ENCODE measurements at regions not wholly inside any gene's neighbourhood (a gene's known extent, or its start where the extent isn't known, plus 50 kb on each side); places are given as distances from the start of the nearest gene placed in this dataset.

- no peak overlapping the region for H3K4me3 ChIP-seq (ENCODE audit: low read depth, low read length)
- TF ChIP-seq CTCF (IDR thresholded peaks at IDR 0.05; ENCODE audit: insufficient read depth, low read depth, low read length) = no peak
These were observed 303.0 kb downstream of the ARL4A start for GRCh38 chr7:12990440-12990839.

DNA sequence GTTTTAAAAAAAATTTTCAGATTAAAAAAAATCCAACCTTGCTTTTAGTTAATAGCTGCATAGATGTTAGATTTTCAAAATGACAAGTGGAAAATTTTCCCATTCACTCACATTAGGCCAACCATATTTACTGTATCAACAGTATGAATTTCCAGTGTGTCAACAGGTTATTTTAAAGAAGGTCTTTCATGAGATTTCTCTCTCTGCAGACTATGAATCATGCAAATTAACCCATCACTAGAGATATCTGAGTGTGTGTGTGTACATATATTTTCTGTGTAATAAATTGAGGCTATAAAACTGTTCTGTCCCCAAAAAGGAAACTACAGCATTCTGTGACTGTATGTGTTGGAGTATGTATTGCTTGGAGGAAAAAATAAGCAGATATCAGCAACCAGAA, 305.6 kb downstream of the ARL4A start:
- no peak for TF ChIP-seq CTCF (IDR thresholded peaks at IDR 0.05; ENCODE audit: insufficient read depth, low read depth, low read length)
- no peak for DNase-seq (ENCODE audit: low read depth)
- H3K4me3 ChIP-seq (ENCODE audit: low read depth, low read length) = no peak overlapping the region

More at GRCh38 chr7:12990440-12990839, 303.0 kb downstream of the ARL4A start:
- DNase-seq (ENCODE audit: low read depth) = no peak

- H3K4me3 ChIP-seq (ENCODE audit: low read depth, low read length) = no peak overlapping the region
- TF ChIP-seq CTCF (IDR thresholded peaks at IDR 0.05; ENCODE audit: insufficient read depth, low read depth, low read length) = no peak
- no peak for DNase-seq (ENCODE audit: low read depth)
These were observed 308.6 kb downstream of the ARL4A start for GRCh38 chr7:12995912-12996469.

- TF ChIP-seq CTCF (IDR thresholded peaks at IDR 0.05; ENCODE audit: insufficient read depth, low read depth, low read length) = no peak
- H3K4me3 ChIP-seq (ENCODE audit: low read depth, low read length) = no peak overlapping the region
These were observed 319.9 kb downstream of the ARL4A start for GRCh38 chr7:13007331-13007730.

DNA sequence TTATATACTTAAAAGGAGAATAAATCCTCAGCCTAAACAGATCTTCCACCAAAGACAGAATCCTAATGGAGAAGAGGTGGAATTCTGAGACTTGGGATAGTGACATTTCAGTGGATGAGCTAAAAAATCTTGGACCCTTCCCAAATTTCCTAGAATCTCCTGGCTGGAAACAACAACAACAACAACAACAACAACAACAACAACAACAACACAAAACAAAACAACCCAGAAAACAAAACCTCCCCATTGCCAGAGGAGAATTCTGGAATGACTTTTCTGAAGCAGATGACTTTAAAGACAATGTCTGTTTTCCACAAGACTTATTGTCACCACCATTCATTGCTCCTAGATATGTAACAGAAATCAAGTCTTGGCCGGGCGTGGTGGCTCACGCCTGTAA, 322.1 kb downstream of the ARL4A start:
- no peak for DNase-seq (ENCODE audit: low read depth)
- no peak for TF ChIP-seq CTCF (IDR thresholded peaks at IDR 0.05; ENCODE audit: insufficient read depth, low read depth, low read length)

More at GRCh38 chr7:13007331-13007730, 319.9 kb downstream of the ARL4A start:
- DNase-seq (ENCODE audit: low read depth) = no peak

DNA sequence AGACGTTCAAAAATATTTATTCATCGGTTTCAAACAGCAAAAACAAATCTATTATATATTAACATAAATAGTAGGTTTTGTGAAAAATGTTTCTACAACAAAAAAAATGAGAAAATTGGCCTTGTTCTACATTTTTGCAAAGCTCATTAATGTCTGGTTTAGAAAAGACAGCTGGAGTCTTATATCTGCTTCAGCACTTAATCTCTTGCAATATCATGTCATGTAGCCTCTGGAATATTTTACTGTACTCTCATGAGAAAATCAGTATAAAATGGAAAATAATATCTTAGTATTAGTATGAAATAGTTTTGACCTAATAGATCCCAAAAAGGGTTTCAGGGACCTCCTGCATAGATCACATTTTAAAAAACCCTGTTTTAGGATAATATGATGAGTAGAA, 326.6 kb downstream of the ARL4A start:
- no peak for TF ChIP-seq CTCF (IDR thresholded peaks at IDR 0.05; ENCODE audit: insufficient read depth, low read depth, low read length)
- no peak overlapping the region for H3K4me3 ChIP-seq (ENCODE audit: low read depth, low read length)
- DNase-seq (ENCODE audit: low read depth) = no peak

More for the DNA sequence above, 322.1 kb downstream of the ARL4A start:
- H3K4me3 ChIP-seq (ENCODE audit: low read depth, low read length) = no peak overlapping the region

GRCh38 chr7:13016036-13016581, 328.7 kb downstream of the ARL4A start:
- DNase-seq (ENCODE audit: low read depth) = peak; percentile 12
- no peak overlapping the region for H3K4me3 ChIP-seq (ENCODE audit: low read depth, low read length)
- TF ChIP-seq CTCF (IDR thresholded peaks at IDR 0.05; ENCODE audit: insufficient read depth, low read depth, low read length) = no peak
